ENCODE measurements at regions not wholly inside any gene's neighbourhood (a gene's known extent, or its start where the extent isn't known, plus 50 kb on each side); places are given as distances from the start of the nearest gene placed in this dataset.

DNA sequence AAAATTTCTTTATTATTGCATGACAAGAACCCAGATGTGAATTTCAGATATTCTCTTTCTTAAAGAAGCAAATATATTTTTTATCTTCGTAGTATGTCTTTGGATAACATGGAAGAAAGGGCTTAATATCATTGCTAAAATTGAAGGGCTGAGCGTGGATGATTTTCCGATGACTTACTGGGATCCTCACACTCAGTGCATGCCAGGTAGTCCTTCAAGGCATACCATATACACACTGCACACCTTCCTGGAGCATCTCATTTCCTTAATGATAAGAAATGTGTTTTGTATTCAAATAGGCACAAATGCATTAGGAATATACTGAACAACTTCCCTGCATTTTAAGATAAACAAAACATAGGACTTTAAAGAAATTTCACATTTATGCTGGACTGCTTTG lies 193.9 kb upstream of the MAP3K7 start:
- no peak overlapping the region for H3K4me3 ChIP-seq (ENCODE audit: low read depth, low read length)
- TF ChIP-seq, protein P1, sequence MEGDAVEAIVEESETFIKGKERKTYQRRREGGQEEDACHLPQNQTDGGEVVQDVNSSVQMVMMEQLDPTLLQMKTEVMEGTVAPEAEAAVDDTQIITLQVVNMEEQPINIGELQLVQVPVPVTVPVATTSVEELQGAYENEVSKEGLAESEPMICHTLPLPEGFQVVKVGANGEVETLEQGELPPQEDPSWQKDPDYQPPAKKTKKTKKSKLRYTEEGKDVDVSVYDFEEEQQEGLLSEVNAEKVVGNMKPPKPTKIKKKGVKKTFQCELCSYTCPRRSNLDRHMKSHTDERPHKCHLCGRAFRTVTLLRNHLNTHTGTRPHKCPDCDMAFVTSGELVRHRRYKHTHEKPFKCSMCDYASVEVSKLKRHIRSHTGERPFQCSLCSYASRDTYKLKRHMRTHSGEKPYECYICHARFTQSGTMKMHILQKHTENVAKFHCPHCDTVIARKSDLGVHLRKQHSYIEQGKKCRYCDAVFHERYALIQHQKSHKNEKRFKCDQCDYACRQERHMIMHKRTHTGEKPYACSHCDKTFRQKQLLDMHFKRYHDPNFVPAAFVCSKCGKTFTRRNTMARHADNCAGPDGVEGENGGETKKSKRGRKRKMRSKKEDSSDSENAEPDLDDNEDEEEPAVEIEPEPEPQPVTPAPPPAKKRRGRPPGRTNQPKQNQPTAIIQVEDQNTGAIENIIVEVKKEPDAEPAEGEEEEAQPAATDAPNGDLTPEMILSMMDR (IDR thresholded peaks at IDR 0.05; ENCODE audit: borderline replicate concordance, insufficient read depth, low read depth, low read length): no peak

DNA sequence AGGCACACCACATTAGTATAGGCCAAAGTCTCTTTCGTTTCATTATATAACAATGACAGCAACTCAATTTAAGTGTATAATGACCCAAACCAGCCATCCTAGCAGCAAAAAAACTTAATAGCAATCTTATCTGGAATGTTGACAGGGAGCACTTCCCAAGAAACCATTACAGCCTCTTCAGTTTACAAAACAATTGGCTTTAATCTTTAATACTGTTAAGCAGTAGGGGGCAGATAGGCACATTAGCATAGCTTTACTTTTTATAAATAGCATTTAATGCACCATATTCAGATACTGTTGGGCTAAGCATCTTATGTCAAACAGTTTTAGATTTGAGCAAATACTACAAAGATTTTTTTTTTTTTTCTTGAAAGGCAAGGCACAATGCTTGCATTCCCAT lies 193.3 kb upstream of the MAP3K7 start:
- TF ChIP-seq, protein P1 (IDR thresholded peaks at IDR 0.05; ENCODE audit: borderline replicate concordance, insufficient read depth, low read depth, low read length): no peak
- H3K4me3 ChIP-seq (ENCODE audit: low read depth, low read length): no peak overlapping the region

DNA sequence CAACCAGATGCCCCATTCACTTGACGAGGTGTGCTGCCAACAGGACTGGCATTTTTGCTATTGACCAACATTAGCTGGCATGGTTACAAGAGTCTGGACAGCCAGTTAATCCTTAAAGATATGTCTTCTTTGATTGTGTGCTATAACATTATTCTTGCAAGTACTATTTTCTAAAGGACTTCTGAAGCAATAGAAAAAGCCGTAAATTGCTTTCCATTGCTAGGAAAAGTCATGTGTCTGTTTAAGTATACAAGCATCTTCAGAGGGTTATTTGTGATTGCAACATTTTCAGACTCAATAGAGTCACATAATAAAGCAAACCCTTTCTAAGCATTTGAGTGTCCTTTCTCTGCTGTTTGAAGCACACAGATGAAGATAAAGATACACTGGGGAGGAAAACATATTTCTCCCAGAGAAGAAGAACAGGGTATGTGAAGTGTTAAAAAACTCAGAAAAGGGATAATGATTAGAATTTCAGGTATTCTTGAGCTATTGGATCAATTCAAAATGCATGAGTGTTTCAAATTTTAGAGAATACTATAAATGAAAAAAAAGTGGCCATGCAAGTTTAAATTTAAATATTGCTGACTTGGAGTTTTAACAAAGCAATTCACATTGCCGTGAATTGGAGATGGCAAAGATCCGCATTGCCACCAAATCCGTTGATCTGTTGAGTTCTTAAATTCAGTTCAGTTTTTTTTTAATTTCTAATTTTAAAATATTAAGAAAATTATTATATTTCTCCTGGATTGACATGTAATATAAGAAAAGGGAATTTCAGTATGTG lies 191.7 kb upstream of the MAP3K7 start:
- H3K4me3 ChIP-seq (ENCODE audit: low read depth, low read length): no peak overlapping the region
- TF ChIP-seq, protein P1 (IDR thresholded peaks at IDR 0.05; ENCODE audit: borderline replicate concordance, insufficient read depth, low read depth, low read length): no peak

DNA sequence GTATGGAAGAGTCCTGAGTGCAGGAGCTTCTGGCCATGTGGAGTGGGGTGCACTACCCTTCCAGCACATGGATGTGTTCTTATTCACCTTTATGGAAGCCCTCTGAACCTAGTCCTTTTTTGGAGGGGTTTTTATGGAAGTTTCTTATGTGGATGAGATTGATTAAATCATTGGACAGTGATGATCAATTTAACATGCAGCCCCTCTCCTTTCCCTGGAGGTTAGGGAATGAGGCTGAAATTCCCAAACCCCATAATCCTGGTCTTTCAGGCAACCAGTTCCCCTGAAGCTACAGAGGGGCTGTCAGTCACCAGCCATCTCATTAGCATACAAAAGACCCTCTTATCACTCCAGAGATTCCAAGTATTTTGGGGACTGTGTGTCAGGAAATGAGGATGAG lies 183.9 kb upstream of the MAP3K7 start:
- H3K4me3 ChIP-seq (ENCODE audit: low read depth, low read length): no peak overlapping the region
- TF ChIP-seq, protein P1 (IDR thresholded peaks at IDR 0.05; ENCODE audit: borderline replicate concordance, insufficient read depth, low read depth, low read length): no peak

DNA sequence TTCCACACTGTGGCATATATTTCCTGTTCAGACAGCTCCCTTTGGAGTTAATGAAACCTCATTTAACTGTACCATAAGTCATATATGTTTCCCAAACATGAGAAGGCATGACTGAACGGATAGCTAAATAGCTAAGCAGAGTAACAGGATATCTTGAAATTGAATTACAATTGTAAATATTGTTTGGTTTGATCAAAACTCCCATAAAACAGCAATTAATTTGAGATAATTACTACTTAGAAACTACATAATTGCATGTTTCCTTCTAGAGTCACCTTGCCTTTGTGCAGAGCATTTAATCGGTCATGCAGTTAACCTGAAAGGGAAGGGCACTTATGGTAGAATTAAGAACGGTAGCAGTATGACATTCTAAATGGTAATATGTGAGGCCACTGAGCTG lies 179.0 kb upstream of the MAP3K7 start:
- no peak overlapping the region for H3K4me3 ChIP-seq (ENCODE audit: low read depth, low read length)

DNA sequence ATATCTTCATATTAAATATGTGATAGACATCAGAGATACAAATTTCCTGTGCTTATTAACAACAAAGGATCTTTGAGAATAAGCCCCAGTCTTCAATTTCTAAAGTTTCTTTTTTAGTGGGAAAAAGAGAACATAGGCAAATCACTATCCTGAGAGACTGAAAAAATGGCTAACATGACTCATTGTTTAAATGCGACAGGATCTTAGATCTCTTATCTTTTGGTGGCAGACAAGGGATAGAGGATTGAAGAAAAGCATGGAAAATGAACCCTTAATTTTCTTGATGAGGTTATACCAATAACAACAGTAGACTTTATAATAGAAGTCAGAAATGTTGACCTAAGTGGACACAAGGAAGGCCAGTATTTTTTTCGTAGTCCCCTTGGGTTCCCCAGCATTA lies 178.6 kb upstream of the MAP3K7 start:
- TF ChIP-seq, protein P1 (IDR thresholded peaks at IDR 0.05; ENCODE audit: borderline replicate concordance, insufficient read depth, low read depth, low read length): no peak

More for the DNA sequence above, 179.0 kb upstream of the MAP3K7 start:
- TF ChIP-seq, protein P1 (IDR thresholded peaks at IDR 0.05; ENCODE audit: borderline replicate concordance, insufficient read depth, low read depth, low read length): no peak

DNA sequence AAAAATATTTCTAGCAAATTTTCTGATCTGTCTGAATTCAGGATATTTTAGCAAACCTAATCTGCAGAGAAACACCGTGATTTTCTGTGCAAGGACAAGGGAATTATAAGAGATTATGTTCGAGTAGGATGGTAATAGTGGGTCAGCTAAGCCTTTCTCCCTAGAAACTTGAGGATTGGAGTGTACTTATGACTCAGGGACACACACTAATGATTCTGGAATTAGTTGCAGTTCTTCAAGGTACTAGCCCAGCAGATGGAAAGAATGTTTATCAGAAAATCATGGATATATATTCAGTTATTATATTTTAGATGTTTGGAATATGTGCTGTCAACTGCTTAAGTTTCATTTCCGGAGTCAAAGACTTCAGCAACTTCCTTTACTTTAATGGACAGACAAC lies 177.1 kb upstream of the MAP3K7 start:
- no peak overlapping the region for H3K4me3 ChIP-seq (ENCODE audit: low read depth, low read length)
- TF ChIP-seq, protein P1 (IDR thresholded peaks at IDR 0.05; ENCODE audit: borderline replicate concordance, insufficient read depth, low read depth, low read length): no peak

More for the DNA sequence above, 178.6 kb upstream of the MAP3K7 start:
- H3K4me3 ChIP-seq (ENCODE audit: low read depth, low read length): no peak overlapping the region

Measured in GM12875 (cell line).